ENCODE measurements at regions not wholly inside any gene's neighbourhood (a gene's known extent, or its start where the extent isn't known, plus 50 kb on each side); places are given as distances from the start of the nearest gene placed in this dataset.
"Not testable (repeated sequence)": the region's sequence is repeated elsewhere in the genome, so short reads cannot be mapped to it uniquely, and the experiment has no call there.

DNA sequence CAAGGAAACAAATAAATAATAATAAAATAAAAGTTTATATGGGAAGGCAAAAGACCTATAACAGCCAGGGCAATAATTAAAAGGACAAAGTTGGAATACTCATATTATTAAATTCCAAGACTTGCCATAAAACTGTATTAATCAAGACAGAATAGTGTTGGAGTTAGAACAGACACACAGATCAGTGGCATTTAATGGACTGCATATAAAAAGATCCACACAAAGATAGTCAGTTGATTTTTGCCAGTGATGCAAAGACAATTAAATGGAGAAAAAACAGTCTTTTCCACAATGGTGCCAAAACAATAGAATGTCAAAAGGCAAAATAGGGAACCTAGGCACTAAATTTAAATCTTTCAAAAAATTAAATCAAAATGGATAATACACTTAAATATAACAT, 587.1 kb upstream of the GRIA3 start:
- no peak for DNase-seq

DNA sequence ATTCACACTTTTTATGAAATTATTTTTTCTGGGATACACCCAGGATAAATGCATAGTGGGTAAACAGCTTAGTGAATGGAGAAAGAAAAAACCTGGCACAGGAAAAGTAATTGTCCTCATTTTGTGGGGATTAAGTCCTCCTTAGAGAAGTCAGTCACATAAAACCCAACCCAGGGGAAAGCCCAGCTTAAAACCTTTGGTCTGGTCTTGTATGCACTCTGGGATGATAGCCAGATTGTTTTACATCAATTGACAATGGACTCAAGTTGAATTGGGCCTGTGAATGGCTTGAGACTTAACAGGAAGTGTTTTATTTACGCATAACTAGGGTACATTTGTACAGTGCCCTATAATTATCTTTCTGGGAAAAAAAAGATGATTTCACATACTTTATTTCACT, 561.3 kb upstream of the GRIA3 start:
- no peak for DNase-seq

DNA sequence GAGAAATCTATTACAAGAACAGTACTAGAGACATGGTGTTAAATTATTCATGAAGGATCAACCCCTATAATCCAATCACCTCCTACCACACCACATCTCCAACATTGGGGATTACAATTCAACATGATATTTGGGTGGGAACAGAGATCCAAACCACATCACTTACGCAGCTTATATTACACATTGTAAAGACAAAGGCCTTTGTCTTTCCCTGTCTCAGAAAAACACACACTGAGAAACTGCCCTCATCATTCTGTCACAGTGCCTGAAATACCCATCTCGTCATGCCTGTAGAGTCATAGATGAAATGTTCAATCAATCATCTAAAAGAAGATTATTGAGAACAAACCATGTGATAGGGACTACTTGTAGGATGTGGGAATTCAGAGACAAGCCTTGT, 558.8 kb upstream of the GRIA3 start:
- no peak for DNase-seq

DNA sequence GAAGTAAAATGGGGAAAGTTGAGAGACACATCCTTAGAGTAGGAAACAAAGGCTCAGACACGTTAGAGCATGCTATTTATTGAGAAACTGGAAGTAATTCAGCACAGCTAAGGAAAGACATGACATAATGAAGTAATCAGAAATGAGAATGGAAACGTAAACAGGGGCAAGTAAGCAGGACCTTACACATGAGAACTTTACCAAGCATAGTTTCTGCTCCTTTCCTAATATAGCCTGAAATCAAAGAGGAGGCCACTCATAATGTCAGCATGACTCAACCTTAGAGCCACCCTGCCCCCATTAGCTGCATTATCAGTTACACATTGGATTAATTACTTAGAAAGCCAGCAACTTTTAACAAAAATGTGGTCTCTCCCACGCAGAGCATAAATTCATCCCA, 558.3 kb upstream of the GRIA3 start:
- no peak for DNase-seq

DNA sequence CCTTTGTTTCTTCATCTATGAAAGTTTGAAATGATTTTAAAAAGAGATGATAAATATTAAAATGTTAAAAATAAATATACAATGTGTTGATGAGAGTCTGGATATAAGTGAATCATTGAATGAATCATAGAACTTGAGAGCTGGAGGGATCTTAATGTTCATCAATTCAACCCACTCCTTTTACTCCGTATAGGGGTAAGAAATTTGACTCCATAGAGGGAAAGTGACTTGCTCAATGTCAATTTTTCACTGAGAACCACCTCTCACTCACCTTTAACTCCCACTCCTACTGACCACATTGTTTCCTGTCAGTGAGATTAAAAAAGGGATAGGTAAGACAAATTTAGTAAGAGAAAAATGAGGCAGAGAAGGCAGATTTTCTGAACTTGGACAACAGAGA, 557.2 kb upstream of the GRIA3 start:
- no peak for DNase-seq

DNA sequence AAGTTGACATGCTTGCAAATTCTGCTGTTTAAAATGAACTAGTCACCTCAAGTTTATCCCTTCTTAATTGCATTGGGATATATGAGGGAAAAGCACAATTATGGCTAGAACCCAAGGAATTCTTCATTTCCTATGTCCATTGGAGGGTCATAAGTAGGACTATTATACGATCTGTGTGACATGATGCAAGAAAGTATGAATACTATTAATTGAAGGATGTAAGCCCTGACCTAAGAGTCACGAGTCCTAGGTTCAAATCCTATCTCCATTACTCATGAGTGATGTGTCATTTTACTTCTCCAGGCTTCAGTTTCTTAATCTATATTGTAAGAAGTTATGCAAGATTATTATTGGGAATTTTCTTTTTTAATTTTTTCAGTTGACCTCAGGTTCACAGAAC, 542.9 kb upstream of the GRIA3 start:
- no peak for DNase-seq

DNA sequence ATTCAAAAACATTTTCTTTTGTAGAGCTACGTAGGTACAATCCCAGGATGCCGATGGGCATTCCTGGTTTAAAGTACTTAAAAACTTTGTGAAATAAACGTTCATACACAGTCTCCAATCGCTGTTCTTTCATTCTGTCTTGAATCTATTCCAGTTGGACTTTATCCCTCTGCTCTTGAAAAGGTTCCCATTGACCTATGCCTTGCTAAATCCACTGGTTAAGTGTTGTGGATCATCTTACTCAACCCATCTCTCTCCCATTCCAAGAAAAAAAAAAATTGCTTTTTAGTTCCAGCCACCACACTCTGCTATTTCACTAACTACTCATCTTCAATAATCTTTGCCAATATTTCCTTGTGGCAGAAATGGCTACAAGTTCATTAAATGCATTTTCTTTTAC, 542.3 kb upstream of the GRIA3 start:
- no peak for DNase-seq

DNA sequence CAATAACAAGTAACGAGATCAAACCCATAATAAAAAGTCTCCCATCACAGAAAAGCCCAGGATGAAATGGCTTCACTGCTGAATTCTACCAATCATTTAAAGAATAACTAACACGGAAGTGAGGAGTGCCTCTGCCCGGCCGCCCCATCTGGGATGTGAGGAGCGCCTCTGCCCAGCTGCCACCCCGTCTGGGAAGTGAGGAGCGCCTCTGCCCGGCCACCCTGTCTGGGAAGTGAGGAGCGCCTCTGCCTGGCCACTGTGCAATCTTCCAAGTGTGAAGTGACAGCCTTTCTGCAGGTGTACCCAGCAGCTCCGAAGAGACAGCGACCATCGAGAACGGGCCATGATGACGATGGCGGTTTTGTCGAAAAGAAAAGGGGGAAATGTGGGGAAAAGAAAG, 528.8 kb upstream of the GRIA3 start:
- not testable (repeated sequence) for DNase-seq

DNA sequence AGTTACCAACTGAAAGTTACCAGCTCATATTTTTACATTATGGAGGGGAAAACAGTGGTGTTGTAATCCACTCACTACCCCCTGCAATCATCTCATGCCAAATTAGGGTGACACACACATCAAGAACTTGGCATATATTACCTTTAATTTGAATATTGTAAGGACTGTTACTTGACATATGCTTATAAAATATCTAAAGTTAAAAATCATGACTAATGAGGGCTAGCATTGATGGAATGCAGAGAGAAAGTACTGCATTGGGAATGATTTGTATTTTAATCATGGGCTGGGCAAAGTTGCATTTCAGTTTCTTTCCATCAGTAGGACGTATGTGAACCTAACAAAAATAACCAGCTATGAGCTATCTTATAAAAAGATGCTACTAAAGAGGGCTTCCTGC, 517.5 kb upstream of the GRIA3 start:
- no peak for DNase-seq

DNA sequence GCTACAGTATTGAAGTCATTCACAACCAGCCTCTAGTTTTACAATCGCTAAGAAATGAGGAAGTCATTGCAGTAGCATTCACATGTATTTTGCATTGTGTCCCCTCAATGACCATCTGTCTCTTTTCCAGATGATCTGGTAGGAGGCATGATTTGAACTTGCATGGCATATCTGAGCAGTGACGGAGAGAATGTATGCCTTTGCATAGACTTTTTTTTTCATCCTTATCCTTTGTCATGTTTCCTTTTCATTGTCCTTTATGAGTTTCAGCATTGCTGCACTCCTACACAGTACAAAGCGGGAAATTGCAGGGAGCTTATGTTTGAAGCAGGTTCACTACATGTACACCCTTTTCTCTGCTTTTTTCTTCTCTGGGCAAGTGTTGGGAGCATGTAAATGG, 516.4 kb upstream of the GRIA3 start:
- DNase-seq = no peak

DNA sequence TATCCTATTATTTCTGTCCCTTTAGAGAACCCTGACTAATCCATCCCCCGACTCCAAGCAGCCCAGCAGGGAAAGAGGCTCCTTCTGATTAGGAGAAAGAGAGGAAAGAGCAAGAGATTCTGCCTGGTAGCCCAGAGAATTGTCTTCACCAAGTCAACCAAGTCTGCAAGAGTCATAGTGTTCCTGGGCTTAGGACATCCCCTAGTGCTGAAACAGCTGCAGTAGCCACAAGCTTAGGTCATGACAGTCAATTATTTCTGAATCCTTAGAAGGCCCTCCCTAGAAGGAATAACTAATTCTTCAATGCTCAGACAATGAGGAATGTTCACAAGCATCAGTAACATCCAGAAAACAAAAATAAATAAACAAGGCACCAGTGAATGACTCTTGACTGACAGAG, 480.3 kb upstream of the GRIA3 start:
- DNase-seq = no peak

DNA sequence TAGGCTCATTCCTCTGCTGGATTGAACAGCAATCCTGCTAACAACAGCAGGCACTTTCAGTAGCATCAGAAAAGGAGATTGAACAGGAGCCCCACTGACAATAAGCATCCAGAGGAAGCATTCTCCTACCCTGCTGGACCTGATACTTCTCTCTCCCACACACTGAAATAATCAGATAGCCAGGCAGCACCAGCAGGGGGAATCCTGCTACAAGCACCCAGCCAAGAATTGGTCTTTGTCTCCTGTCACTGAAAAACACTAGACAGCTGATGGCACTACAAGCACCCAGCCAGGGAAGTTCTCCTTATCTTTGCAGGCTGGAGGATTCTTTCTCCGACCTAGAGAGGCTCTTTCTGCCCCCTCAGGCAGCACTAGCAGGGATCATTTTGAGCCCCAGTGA, 444.3 kb upstream of the GRIA3 start:
- DNase-seq = no peak

DNA sequence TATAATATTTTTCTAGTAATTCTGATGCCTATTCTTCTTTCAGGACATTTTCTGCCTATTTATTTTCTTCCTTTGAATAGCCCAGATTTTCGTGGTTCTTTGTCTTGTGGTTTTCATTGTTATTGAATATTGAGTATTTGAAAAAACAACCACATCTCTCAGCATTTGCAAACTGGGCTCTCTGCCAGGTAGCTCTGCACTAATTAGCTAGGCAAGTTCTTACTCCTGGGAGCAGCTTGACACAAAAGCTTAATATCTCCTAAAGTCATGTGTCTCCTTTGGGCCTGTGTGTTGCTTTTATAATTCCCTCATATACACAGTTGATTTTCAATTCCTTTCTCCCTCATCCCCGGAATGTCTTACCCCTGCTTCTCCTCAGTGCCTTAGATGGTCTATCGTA, 413.5 kb upstream of the GRIA3 start:
- DNase-seq = no peak

DNA sequence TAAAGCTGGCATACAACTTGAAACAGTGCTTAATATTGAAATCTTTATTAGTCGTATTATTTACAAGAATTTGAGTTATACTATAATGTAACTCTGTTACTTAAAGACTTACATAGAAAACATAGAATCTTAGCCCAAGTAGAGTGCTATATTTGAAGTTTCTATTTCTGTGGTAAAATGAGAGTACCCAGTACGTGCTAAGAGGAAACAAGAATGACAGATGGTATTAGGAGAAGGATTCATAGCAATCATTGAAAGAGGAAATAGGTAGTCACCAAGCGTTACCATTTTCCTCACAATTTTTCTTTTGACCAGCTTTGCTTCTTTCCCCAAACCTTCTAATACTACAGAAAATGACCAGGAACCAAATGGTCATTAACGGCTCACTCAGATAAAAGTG, 412.1 kb upstream of the GRIA3 start:
- no peak for DNase-seq

DNA sequence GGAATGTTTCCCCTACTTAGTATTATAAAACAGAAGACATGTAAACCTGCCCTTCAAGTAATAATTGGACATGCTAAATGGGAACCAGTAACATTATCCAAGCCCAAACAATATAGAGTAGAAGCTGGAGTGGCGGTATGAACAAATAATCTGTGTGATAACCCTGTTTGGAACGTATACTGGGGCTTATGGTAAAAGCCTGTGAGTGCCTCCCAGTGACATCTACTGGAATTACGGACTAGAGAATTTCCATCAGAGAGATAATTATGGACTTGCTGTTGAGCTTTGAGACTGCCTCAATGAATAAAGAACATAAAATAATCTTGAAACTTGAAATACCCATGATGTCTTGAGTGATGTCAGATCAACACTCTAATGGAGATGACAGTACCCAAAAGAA, 406.3 kb upstream of the GRIA3 start:
- no peak for DNase-seq

DNA sequence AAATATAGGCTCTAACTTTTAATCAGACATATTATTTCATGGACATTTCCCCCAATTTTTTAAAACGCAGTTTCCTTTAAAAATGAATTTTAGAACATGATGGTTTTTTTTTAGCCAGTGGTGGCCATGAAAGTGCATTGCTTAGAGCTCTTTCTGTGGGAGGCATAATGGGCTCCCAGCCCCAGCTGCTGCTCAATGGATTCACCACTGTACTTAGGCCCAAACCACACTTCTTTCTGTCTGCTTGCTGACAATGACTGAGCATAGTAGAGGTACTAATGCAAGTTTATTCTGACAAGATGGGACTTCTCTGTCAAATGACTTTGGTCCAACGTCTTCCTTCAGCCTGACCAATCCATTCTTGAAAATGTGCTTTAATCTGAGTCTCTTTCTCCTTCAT, 400.2 kb upstream of the GRIA3 start:
- no peak for DNase-seq

DNA sequence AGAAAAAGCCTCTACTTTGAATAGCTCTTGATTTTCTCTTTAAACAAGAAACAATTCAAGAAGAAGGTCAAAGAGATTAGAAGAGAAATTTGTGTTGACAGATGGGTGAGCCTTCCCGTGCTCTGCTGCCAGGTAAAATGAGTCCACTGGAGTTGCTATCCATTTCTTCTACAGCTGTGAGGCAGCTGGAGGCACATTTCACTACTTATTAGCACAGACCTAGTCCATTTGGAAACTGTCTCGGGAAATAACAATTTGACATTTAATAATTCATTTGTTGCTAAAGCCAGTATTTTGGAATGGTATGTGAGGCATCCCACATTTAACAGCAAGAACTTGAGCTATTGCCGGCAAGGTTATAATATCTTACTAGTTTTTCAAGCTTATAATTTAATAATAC, 396.8 kb upstream of the GRIA3 start:
- DNase-seq = no peak

DNA sequence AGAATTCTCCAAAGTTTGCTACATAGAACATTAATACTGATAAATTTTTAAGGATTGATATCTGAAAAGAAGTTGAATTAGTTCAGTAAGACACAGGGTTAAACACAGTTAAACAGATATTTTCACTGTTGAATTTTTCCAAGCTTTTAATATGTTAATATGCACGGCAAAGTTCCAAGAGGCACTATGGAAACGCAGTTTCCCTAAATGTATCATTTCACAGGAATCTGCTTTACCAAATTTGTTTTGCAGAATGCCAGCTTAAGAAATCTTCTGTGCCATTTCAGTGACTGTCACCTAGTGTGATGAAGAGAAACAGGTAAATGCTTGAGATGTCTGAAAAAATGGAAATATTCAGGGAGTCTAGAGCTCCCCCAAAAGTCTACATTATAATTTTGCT, 395.9 kb upstream of the GRIA3 start:
- no peak for DNase-seq

DNA sequence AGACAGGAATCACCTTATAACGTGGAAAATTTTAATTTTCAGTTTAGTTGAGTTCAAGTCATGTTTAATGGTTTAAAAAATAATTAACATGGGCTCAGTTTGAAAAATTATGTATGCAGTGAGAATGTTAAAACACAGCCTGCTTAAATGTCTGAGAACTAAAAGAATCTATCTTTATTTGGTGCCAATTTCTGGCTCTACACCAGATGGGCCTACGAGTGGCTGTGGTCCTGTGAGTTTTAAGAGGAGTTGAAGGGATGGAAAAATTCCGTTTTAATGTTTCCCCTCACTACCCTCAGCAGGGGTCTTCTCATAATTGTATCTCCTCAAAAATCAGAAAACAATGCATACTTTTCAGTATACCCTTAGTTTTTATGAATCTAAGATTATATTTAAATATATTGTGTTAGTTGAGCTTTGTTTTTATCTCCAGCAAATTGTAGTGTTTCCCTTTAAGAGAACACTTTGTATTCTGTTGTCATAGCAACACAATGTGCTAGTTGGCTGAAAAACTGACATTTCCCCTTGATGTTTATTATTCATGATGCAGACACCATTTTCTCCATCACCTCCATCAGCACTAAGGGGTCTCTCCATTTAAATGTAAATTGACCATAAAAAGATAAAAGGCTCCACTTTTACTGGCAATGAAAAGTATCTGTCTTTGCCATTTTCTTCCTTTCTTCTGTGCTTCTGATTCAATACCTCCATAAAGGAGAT, 393.5 kb upstream of the GRIA3 start:
- DNase-seq = no peak

DNA sequence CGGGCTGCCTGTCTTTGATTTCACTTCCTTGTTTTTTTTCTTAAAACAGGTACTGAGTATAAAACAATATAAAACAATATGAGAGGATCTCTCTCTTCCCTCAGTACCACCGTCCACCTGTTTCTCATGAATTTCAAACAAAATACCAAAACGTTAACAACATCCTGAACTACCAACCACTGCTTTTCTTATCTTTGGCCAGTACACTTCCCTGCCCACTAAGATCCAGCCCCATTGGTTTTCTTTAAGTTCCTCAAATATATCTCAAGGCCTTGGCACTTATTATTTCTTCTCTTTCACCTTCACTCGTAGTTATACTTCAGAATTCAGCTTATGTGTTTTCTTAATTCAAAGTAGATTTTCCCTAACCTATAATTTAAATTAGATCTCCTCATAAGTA, 370.2 kb upstream of the GRIA3 start:
- no peak for DNase-seq

DNA sequence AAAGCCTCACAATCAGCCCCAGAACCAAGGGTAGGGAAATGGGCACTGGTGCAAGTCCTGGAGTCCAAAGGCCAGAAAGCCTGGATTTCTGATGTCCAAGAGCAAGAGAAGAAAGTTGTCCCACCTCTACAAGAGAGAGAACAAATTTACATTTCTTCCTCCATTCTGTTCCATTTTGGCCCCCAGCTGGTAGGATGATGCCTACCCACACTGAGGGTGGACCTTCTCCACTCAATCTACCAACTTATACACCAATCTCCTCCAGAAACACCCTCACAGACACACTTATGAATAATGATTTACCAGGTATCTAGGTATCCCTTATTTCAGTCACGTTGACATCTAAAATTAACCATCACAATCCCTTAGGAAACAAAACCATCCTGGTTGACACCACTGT, 367.8 kb upstream of the GRIA3 start:
- no peak for DNase-seq

DNA sequence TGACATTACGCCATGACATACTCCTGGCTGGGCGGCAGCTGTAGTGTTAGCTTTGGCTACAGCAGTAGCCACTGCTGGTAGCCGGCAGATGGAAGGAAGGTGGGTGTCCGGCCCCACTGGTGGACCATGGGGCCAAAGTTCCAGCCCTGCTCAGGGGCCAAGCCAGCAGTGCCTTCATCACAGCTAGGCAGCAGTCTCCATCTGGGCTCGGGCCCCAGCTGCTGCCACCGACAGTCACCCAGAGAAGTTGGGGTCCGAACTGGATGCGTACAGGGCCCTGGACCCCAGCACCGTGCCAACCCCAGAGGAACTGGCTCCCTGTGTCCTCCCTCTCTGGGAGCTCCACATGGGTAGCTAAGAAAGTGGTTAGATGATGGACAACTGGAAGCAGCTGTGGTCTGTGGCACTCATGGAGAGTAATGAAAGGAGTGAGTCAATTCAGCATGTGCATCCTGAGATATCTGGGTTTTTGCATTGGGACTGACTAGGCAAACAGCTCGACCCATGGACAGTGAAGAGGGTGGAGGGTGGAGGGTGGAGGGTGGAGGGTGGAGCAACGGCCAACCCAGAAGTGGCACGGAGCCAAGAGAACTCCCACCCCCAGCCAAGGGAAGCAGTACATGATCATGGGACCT, 366.6 kb upstream of the GRIA3 start:
- DNase-seq = no peak

DNA sequence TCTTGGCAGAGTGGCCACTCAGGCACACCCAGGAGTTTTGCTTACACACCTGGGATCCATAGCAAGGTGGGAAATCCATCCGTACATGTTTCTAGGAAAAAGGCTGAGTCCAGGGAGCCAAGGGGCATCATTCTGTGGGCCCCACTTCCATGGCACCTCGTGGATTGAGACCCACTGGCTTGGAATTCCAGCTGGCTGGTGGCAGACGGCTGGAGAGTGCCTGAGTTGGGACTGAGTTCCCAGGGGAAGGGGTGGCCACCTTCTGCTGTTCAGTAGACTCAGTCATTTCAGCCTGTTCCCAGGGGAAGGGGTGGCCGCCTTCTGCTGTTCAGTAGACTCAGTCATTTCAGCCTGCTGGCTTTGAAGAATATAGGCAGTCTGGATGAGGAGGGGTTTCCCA, 366.0 kb upstream of the GRIA3 start:
- no peak for DNase-seq

DNA sequence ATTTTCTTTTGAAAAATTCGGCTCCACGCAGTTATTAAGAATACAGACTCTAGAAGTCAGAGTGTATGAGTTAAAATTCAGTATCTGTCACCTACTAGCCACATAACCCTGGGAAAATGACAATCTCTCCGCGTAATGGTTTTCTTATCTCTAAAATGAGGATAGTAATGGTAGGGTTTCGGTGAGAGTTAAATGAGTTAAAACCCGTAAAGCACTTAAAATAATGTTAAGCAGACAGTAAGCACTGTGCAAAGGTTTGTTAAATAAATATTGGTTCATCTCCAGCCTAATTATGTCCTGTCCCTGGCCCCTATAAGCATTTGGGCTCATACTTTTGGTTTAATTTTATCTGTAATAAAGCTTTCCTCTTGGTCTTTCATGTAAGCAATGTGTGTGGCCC, 350.8 kb upstream of the GRIA3 start:
- no peak for DNase-seq

DNA sequence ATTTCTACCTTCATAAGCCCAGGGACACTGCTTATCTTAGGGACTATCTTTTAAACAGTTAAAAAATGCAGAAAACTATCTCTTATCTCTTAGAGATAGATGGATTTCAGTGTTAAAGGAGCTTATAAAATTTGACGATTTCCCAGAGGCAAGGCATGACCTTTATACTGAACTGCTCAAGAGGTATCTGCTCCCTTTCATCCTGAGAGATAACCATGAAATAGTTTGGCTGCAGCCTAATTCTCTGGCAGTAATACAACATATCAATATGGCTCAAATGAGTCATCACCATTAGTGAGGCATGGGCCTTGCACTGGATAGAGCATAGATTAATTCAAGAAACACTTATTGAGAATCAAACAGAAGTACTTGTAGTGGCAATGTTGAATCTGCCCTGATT, 348.2 kb upstream of the GRIA3 start:
- DNase-seq = no peak
